Activated naive CD4-positive, alpha-beta T cell treated with anti-CD3 and anti-CD28 coated beads, Interleukin-2, amount 50 U/mL, for 24 hours (primary cell): ENCODE measurements at regions not wholly inside any gene's neighbourhood (a gene's known extent, or its start where the extent isn't known, plus 50 kb on each side); places are given as distances from the start of the nearest gene placed in this dataset.
A peak's percentile ranks its signal among the peaks of the same experiment; 100 is the strongest.

ENCODE experiments used
- H3K27ac Mint-ChIP-seq: one replicate; pipeline ENCODE4 v1.8.0; 2021; ENCODE audit warnings: mild to moderate bottlenecking, mixed read lengths
- H3K27me3 Mint-ChIP-seq: one replicate; pipeline ENCODE4 v1.8.0; 2021; ENCODE audit warnings: mixed read lengths
- H3K36me3 Mint-ChIP-seq: one replicate; pipeline ENCODE4 v1.8.0; 2021; ENCODE audit warnings: mixed read lengths
- H3K4me1 Mint-ChIP-seq: one replicate; pipeline ENCODE4 v1.8.0; 2021; ENCODE audit warnings: mixed read lengths
- H3K4me3 Mint-ChIP-seq: one replicate; pipeline ENCODE4 v1.8.0; 2021; ENCODE audit warnings: mild to moderate bottlenecking, mixed read lengths
- H3K9me3 Mint-ChIP-seq: one replicate; pipeline ENCODE4 v1.8.0; 2021; ENCODE audit warnings: mixed read lengths

DNA sequence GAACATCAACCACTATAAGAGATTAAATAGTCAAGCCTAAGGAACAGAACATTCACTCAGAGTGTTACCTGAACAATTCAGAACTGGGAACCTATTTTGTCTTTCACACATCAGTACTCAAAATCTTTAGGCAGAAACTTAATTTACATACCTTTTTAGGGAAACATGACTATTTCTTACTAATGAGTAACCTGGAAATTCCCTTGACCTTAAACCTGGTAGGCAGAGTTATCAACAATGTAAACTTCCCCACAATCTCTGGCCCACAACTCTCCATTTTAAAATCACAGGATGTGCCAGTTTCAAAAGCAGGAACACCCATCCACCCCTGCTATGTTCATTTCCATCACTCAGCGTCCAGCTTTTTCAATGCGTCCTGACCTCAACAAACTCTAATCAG, 132.9 kb upstream of the ANKFN1 start:
- H3K4me1 Mint-ChIP-seq, result peaks cover 4% of the 10 kb centered on the region
- H3K9me3 Mint-ChIP-seq, result no peaks in the 10 kb centered on the region
- H3K36me3 Mint-ChIP-seq, result no peaks in the 10 kb centered on the region
- no peak overlapping the region for H3K4me3 Mint-ChIP-seq
- H3K27ac Mint-ChIP-seq, result peak overlapping the region; percentile 44
- H3K27me3 Mint-ChIP-seq, result peaks cover 2% of the 10 kb centered on the region

DNA sequence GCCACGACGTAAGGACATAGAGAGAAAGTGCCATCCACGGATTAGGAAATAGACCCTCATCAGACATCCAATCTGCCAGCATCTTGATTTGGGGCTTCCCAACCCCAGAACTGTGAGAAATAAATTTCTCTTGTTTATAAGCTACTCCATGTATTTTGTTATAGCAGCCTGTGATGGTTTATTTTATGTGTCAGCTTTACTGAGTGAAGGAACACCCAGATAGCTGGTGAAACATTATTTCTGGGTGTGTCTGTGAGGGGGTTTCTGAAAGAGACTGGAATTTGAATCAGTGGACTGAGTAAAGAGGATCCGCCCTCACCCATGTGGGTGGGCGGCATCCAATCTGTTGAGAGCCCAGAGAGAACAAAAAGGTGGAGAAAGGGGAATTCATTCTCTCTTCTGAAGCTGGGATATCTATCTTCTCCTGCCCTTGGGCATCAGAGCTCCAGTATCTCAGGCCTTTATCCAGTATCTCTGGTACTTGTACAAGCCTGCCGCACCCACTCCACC, 131.5 kb upstream of the ANKFN1 start:
- Mint-ChIP-seq H3K27me3 (no peaks in the 10 kb centered on the region), H3K27ac (no peak overlapping the region), H3K4me1 (peaks cover 4% of the 10 kb centered on the region), H3K9me3 (no peaks in the 10 kb centered on the region), H3K4me3 (no peak overlapping the region), H3K36me3 (no peaks in the 10 kb centered on the region)

DNA sequence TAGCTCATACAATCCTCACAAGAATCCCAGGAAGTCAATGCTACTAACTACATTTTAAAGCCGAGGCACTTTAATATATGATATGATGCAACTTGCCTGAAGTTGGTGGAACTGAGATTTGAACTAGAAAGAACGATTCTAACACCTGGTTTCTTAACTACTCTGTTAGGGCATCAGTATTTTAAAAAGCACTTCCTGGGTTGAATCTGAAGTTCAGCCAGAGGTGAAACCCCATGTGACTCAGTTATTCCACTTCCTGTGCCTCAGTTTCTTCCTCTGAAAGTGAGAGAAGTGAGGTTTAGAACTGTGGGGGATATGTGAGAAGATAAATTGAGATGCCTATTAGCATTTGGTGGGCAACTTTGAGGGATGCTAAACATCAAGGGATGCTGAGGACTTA, 129.4 kb upstream of the ANKFN1 start:
- Mint-ChIP-seq H3K9me3 (no peaks in the 10 kb centered on the region), H3K27me3 (no peaks in the 10 kb centered on the region), H3K4me1 (peaks cover 4% of the 10 kb centered on the region), H3K27ac (no peak overlapping the region), H3K4me3 (no peak overlapping the region), H3K36me3 (no peaks in the 10 kb centered on the region)

- peaks cover 6% of the 10 kb centered on the region for H3K27me3 Mint-ChIP-seq
- no peak overlapping the region for H3K27ac Mint-ChIP-seq
- no peak overlapping the region for H3K4me3 Mint-ChIP-seq
- no peaks in the 10 kb centered on the region for H3K36me3 Mint-ChIP-seq
- no peaks in the 10 kb centered on the region for H3K4me1 Mint-ChIP-seq
- no peaks in the 10 kb centered on the region for H3K9me3 Mint-ChIP-seq
Measured at GRCh38 chr17:56026915-56027314, 126.4 kb upstream of the ANKFN1 start.

DNA sequence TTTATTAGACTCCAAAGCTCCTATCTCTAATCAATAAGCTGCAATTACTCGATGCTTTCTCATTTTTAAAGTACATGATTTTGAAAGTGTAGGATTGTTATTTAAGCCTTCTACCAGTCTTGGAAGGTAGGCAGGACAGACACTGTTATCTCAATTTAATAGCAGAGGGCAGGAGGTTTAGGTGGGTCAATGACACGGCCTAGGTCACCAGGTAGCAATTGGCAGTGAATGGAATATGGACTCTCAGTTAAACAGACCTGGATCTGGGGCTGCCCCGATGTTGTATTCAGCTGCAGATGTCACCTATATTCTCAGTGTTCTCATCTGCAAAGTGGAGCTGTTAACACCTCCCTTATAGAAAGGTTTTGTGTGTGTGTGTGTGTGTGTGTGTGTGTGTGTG, 124.4 kb upstream of the ANKFN1 start:
- Mint-ChIP-seq H3K4me1 (no peaks in the 10 kb centered on the region), H3K27me3 (peaks cover 10% of the 10 kb centered on the region), H3K36me3 (no peaks in the 10 kb centered on the region), H3K4me3 (no peak overlapping the region), H3K9me3 (no peaks in the 10 kb centered on the region), H3K27ac (no peak overlapping the region)

DNA sequence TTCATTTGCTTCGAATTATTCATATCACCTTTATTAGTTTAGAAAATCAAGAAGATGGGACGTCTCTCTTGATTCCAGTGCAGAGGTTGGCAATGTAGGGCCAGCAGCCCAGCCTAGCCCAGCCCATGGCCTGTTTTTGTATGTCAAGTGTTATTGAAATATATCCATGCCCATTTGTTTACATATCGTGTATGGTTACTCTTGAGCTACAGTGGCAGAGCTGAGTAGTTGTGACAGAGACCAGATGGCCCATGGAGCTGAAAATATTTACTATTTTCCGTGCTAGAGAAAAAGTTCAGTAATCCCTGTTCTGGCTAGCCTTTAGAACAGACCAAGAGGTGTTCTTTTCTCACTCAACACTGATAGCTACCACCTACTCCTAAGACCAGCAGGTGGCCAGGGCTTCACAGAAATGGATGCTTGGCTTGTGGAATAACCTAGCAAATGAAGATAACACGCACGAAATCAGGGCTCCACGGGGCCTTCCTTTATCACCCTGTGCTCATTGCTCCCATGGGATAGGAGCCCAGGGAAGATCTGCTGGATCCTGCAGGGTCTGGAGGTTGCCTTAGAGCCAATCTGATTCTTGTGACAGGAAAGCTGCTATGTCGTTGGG, 123.2 kb upstream of the ANKFN1 start:
- Mint-ChIP-seq H3K9me3 (no peaks in the 10 kb centered on the region), H3K4me3 (no peak overlapping the region), H3K36me3 (no peaks in the 10 kb centered on the region), H3K27ac (no peak overlapping the region), H3K27me3 (peaks cover 16% of the 10 kb centered on the region), H3K4me1 (no peaks in the 10 kb centered on the region)

GRCh38 chr17:56031636-56032035, 121.6 kb upstream of the ANKFN1 start:
- H3K4me3 Mint-ChIP-seq, result no peak overlapping the region
- no peak overlapping the region for H3K27ac Mint-ChIP-seq

GRCh38 chr17:56034197-56034635, 119.1 kb upstream of the ANKFN1 start:
- Mint-ChIP-seq H3K27me3 (peaks cover 17% of the 10 kb centered on the region), H3K4me1 (no peaks in the 10 kb centered on the region), H3K9me3 (no peaks in the 10 kb centered on the region), H3K36me3 (no peaks in the 10 kb centered on the region), H3K27ac (no peak overlapping the region), H3K4me3 (no peak overlapping the region)

More at GRCh38 chr17:56031636-56032035, 121.6 kb upstream of the ANKFN1 start:
- H3K27me3 Mint-ChIP-seq, result peaks cover 17% of the 10 kb centered on the region
- no peaks in the 10 kb centered on the region for H3K36me3 Mint-ChIP-seq
- H3K9me3 Mint-ChIP-seq, result no peaks in the 10 kb centered on the region
- H3K4me1 Mint-ChIP-seq, result no peaks in the 10 kb centered on the region

GRCh38 chr17:56038131-56038530, 115.1 kb upstream of the ANKFN1 start:
- no peak overlapping the region for H3K4me3 Mint-ChIP-seq
- H3K27me3 Mint-ChIP-seq, result peaks cover 9% of the 10 kb centered on the region
- H3K27ac Mint-ChIP-seq, result no peak overlapping the region
- no peaks in the 10 kb centered on the region for H3K4me1 Mint-ChIP-seq
- no peaks in the 10 kb centered on the region for H3K9me3 Mint-ChIP-seq
- H3K36me3 Mint-ChIP-seq, result no peaks in the 10 kb centered on the region

DNA sequence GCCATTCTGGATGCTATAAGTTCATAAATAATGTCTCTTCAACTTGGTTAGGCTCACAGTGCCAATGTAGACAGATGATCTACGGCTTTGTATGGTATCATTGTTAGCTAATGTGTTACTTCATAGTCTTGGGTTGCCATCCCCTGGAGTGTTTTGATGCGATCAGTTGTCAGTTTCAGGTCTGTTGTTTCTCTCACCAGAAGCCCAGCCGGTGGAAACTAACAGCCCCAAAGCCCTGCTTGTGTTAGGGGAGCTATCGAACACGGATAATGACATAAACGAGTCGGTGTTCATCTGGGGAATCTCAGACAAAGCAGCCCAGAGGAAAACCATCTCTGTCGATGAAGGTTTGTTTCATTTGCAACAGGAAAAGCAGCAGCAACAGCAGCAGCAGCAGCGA, 107.4 kb upstream of the ANKFN1 start:
- Mint-ChIP-seq H3K9me3 (no peaks in the 10 kb centered on the region), H3K36me3 (no peaks in the 10 kb centered on the region)

DNA sequence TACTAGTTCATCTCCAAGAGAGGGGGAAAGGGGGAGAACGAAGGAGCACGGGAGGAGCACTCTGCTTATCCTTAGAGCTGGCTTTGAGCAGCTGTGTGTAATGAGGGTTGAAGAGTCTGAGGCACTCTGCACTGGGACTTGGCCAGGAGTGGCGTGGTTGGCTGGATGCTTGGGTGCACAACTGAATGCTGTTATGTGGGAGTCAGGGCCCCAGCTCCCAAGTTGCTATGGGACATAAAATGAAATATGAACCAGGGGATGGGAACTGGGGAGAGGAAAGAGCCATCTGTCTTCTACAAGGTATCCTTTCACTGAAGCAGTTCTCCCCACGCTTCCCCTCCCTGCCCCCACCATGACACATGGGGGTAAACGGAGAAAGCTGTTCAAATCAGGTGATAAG, 105.9 kb upstream of the ANKFN1 start:
- Mint-ChIP-seq H3K4me3 (no peak overlapping the region), H3K27ac (no peak overlapping the region), H3K27me3 (peaks cover 20% of the 10 kb centered on the region), H3K36me3 (no peaks in the 10 kb centered on the region), H3K9me3 (no peaks in the 10 kb centered on the region), H3K4me1 (no peaks in the 10 kb centered on the region)

More for the DNA sequence above, 107.4 kb upstream of the ANKFN1 start:
- H3K4me1 Mint-ChIP-seq, result no peaks in the 10 kb centered on the region
- H3K27me3 Mint-ChIP-seq, result peaks cover 22% of the 10 kb centered on the region
- H3K27ac Mint-ChIP-seq, result no peak overlapping the region
- no peak overlapping the region for H3K4me3 Mint-ChIP-seq

- no peak overlapping the region for H3K27ac Mint-ChIP-seq
- peaks cover 2% of the 10 kb centered on the region for H3K27me3 Mint-ChIP-seq
- H3K36me3 Mint-ChIP-seq, result no peaks in the 10 kb centered on the region
- H3K4me3 Mint-ChIP-seq, result no peak overlapping the region
- no peaks in the 10 kb centered on the region for H3K9me3 Mint-ChIP-seq
- H3K4me1 Mint-ChIP-seq, result no peaks in the 10 kb centered on the region
Measured at GRCh38 chr17:56057869-56058268, 95.4 kb upstream of the ANKFN1 start.

GRCh38 chr17:56064506-56064905, 88.8 kb upstream of the ANKFN1 start:
- H3K36me3 Mint-ChIP-seq, result peaks cover 3% of the 10 kb centered on the region
- peaks cover 10% of the 10 kb centered on the region for H3K9me3 Mint-ChIP-seq
- H3K4me3 Mint-ChIP-seq, result no peak overlapping the region
- H3K27me3 Mint-ChIP-seq, result no peaks in the 10 kb centered on the region
- H3K27ac Mint-ChIP-seq, result no peak overlapping the region
- H3K4me1 Mint-ChIP-seq, result no peaks in the 10 kb centered on the region

- Mint-ChIP-seq H3K9me3 (peaks cover 10% of the 10 kb centered on the region), H3K36me3 (no peaks in the 10 kb centered on the region), H3K4me3 (no peak overlapping the region), H3K27me3 (no peaks in the 10 kb centered on the region), H3K27ac (no peak overlapping the region), H3K4me1 (no peaks in the 10 kb centered on the region)
Measured at GRCh38 chr17:56074361-56074890, 78.8 kb upstream of the ANKFN1 start.

DNA sequence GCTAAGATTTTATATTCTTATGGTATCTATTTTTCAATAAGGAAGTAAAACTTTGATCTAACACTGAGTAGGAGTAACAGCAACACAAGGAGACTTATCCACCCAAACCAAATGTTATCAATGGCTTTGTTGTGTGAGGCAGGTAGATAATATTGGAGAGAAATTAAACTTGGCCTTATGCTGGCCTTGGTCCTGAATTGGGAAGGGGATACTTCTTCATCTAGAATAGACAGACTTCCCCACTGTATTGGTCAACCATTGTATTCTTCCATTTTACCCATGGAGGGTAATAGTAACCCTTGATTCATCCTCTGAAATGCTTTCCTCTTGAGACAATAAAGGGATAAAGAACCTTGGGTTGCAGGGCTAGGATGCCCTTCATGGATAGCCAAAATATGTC, 76.3 kb upstream of the ANKFN1 start:
- no peaks in the 10 kb centered on the region for H3K4me1 Mint-ChIP-seq
- H3K27me3 Mint-ChIP-seq, result no peaks in the 10 kb centered on the region
- H3K27ac Mint-ChIP-seq, result no peak overlapping the region
- H3K9me3 Mint-ChIP-seq, result peaks cover 10% of the 10 kb centered on the region
- no peaks in the 10 kb centered on the region for H3K36me3 Mint-ChIP-seq
- H3K4me3 Mint-ChIP-seq, result no peak overlapping the region

DNA sequence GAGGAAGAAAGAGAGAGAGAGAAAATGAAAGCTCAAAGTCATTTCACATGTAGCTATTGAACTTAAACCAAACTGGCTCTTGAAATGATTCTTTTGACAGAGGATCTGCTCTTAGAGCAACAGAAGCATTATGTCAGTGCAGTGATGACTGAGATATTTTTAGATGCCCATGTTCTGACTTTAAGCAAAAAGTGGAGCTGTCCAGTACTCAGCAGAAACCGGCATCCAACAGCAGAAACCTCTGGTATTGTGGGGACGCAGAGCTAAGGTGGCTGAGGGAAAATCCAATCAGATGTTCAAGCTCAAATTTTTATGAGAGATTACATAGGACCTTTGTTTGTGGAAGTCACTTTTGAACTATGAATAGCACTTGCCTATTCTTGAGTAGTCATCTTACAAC, 69.8 kb upstream of the ANKFN1 start:
- Mint-ChIP-seq H3K9me3 (peaks cover under 1% of the 10 kb centered on the region), H3K4me3 (no peak overlapping the region), H3K4me1 (no peaks in the 10 kb centered on the region), H3K27me3 (peaks cover 3% of the 10 kb centered on the region), H3K36me3 (no peaks in the 10 kb centered on the region), H3K27ac (no peak overlapping the region)
